Muscle layer of duodenum (tissue), 2 donors: ENCODE measurements at regions not wholly inside any gene's neighbourhood (a gene's known extent, or its start where the extent isn't known, plus 50 kb on each side); places are given as distances from the start of the nearest gene placed in this dataset.

Source experiments
- H3K27ac ChIP-seq: one replicate; pipeline ENCODE4 v1.7.0; 2013; ENCODE audit warnings: mild to moderate bottlenecking, low read length
- H3K27me3 ChIP-seq: one replicate; pipeline ENCODE4 v1.7.0; 2013; ENCODE audit warnings: low read depth, mild to moderate bottlenecking, control low read depth, low read length
- H3K36me3 ChIP-seq, 2 donors: one replicate each; pipeline ENCODE4 v1.7.0; 2013; ENCODE audit warnings: low read length in 2 of 2, control low read depth in 1 of 2, mild to moderate bottlenecking in 1 of 2; ENCODE audit not compliant: insufficient read depth in 2 of 2, control insufficient read depth in 1 of 2
- H3K4me1 ChIP-seq, 2 donors: one replicate each; pipeline ENCODE4 v1.7.0; 2013; ENCODE audit warnings: low read length in 2 of 2, mild to moderate bottlenecking in 2 of 2, control low read depth in 1 of 2, moderate library complexity in 1 of 2; ENCODE audit not compliant: insufficient read depth in 2 of 2, control insufficient read depth in 1 of 2
- H3K4me3 ChIP-seq, 2 donors: one replicate each; pipeline ENCODE4 v1.7.0; 2013; ENCODE audit warnings: low read length in 2 of 2, low read depth in 1 of 2, mild to moderate bottlenecking in 1 of 2
- H3K9me3 ChIP-seq, 2 donors: one replicate each; pipeline ENCODE4 v1.7.0; 2013; ENCODE audit warnings: low read length in 2 of 2, control low read depth in 1 of 2, mild to moderate bottlenecking in 1 of 2; ENCODE audit not compliant: control insufficient read depth in 1 of 2
- donor health status: healthy.

GRCh38 chr20:11727708-11728107 is 190.0 kb upstream of the BTBD3 start:
- H3K4me3 ChIP-seq = no peak overlapping the region
- no peaks in the 10 kb centered on the region for H3K4me1 ChIP-seq
- no peaks in the 10 kb centered on the region for H3K27me3 ChIP-seq
- H3K9me3 ChIP-seq = no peaks in the 10 kb centered on the region
- H3K27ac ChIP-seq = no peak overlapping the region
- H3K36me3 ChIP-seq = no peaks in the 10 kb centered on the region

GRCh38 chr20:11728937-11729336 is 188.8 kb upstream of the BTBD3 start:
- Histone ChIP-seq H3K4me3 (no peak overlapping the region), H3K27me3 (no peaks in the 10 kb centered on the region), H3K9me3 (no peaks in the 10 kb centered on the region), H3K4me1 (no peaks in the 10 kb centered on the region), H3K36me3 (no peaks in the 10 kb centered on the region), H3K27ac (no peak overlapping the region)

- Histone ChIP-seq H3K36me3 (no peaks in the 10 kb centered on the region), H3K27me3 (no peaks in the 10 kb centered on the region), H3K4me3 (no peak overlapping the region), H3K27ac (no peak overlapping the region), H3K9me3 (no peaks in the 10 kb centered on the region), H3K4me1 (no peaks in the 10 kb centered on the region)
These were observed 187.9 kb upstream of the BTBD3 start for GRCh38 chr20:11729806-11730205.

GRCh38 chr20:11734431-11734830 is 183.3 kb upstream of the BTBD3 start:
- no peaks in the 10 kb centered on the region for H3K9me3 ChIP-seq
- H3K27ac ChIP-seq = no peak overlapping the region
- H3K27me3 ChIP-seq = no peaks in the 10 kb centered on the region
- no peaks in the 10 kb centered on the region for H3K4me1 ChIP-seq
- H3K36me3 ChIP-seq = no peaks in the 10 kb centered on the region
- H3K4me3 ChIP-seq = no peak overlapping the region

- Histone ChIP-seq H3K4me3 (no peak overlapping the region), H3K27ac (no peak overlapping the region), H3K36me3 (no peaks in the 10 kb centered on the region), H3K27me3 (no peaks in the 10 kb centered on the region), H3K9me3 (no peaks in the 10 kb centered on the region), H3K4me1 (no peaks in the 10 kb centered on the region)
These were observed 178.8 kb upstream of the BTBD3 start for GRCh38 chr20:11738852-11739251.

- Histone ChIP-seq H3K9me3 (no peaks in the 10 kb centered on the region), H3K4me3 (no peak overlapping the region), H3K27ac (no peak overlapping the region), H3K36me3 (no peaks in the 10 kb centered on the region), H3K4me1 (no peaks in the 10 kb centered on the region), H3K27me3 (no peaks in the 10 kb centered on the region)
These were observed 176.7 kb upstream of the BTBD3 start for GRCh38 chr20:11740975-11741374.

GRCh38 chr20:11745145-11745544 is 172.5 kb upstream of the BTBD3 start:
- Histone ChIP-seq H3K4me3 (no peak overlapping the region), H3K9me3 (no peaks in the 10 kb centered on the region), H3K4me1 (no peaks in the 10 kb centered on the region), H3K27me3 (no peaks in the 10 kb centered on the region), H3K27ac (no peak overlapping the region), H3K36me3 (no peaks in the 10 kb centered on the region)

GRCh38 chr20:11748436-11748835 is 169.3 kb upstream of the BTBD3 start:
- Histone ChIP-seq H3K4me3 (no peak overlapping the region), H3K27ac (no peak overlapping the region), H3K9me3 (no peaks in the 10 kb centered on the region), H3K4me1 (no peaks in the 10 kb centered on the region), H3K36me3 (no peaks in the 10 kb centered on the region), H3K27me3 (no peaks in the 10 kb centered on the region)

GRCh38 chr20:11752336-11752735 is 165.4 kb upstream of the BTBD3 start:
- no peaks in the 10 kb centered on the region for H3K9me3 ChIP-seq
- no peak overlapping the region for H3K27ac ChIP-seq
- H3K4me1 ChIP-seq = no peaks in the 10 kb centered on the region
- no peaks in the 10 kb centered on the region for H3K27me3 ChIP-seq
- H3K4me3 ChIP-seq = no peak overlapping the region
- H3K36me3 ChIP-seq = no peaks in the 10 kb centered on the region

- H3K9me3 ChIP-seq = no peaks in the 10 kb centered on the region
- H3K27ac ChIP-seq = no peak overlapping the region
- H3K4me3 ChIP-seq = no peak overlapping the region
- no peaks in the 10 kb centered on the region for H3K36me3 ChIP-seq
- H3K27me3 ChIP-seq = no peaks in the 10 kb centered on the region
- H3K4me1 ChIP-seq = no peaks in the 10 kb centered on the region
These were observed 164.5 kb upstream of the BTBD3 start for GRCh38 chr20:11753155-11753554.

- Histone ChIP-seq H3K27me3 (no peaks in the 10 kb centered on the region), H3K4me1 (no peaks in the 10 kb centered on the region), H3K36me3 (no peaks in the 10 kb centered on the region), H3K27ac (no peak overlapping the region), H3K4me3 (no peak overlapping the region), H3K9me3 (no peaks in the 10 kb centered on the region)
These were observed 163.2 kb upstream of the BTBD3 start for GRCh38 chr20:11754451-11754850.

- no peaks in the 10 kb centered on the region for H3K4me1 ChIP-seq
- no peak overlapping the region for H3K4me3 ChIP-seq
- H3K27ac ChIP-seq = no peak overlapping the region
- no peaks in the 10 kb centered on the region for H3K36me3 ChIP-seq
- no peaks in the 10 kb centered on the region for H3K9me3 ChIP-seq
- no peaks in the 10 kb centered on the region for H3K27me3 ChIP-seq
These were observed 162.4 kb upstream of the BTBD3 start for GRCh38 chr20:11755071-11755841.
